ENCODE measurements at regions not wholly inside any gene's neighbourhood (a gene's known extent, or its start where the extent isn't known, plus 50 kb on each side); places are given as distances from the start of the nearest gene placed in this dataset.

GRCh38 chr4:57191523-57192034 is 81.4 kb upstream of the IGFBP7 start:
- TF ChIP-seq CTCF (IDR thresholded peaks at IDR 0.05) (no peak), POLR2A (IDR thresholded peaks at IDR 0.05) (no peak)

Measured in heart left ventricle (tissue), 13 donors.